Mucosa of rectum (tissue), 2 donors: ENCODE measurements at regions not wholly inside any gene's neighbourhood (a gene's known extent, or its start where the extent isn't known, plus 50 kb on each side); places are given as distances from the start of the nearest gene placed in this dataset.
"Not testable (repeated sequence)": the region's sequence is repeated elsewhere in the genome, so short reads cannot be mapped to it uniquely, and the experiment has no call there.

Source experiments
- H3K27ac ChIP-seq, 2 donors: one replicate each; pipeline ENCODE4 v1.7.0; 2013; ENCODE audit warnings: inconsistent platforms in 2 of 2, low read depth in 2 of 2, low read length in 2 of 2
- H3K27me3 ChIP-seq, 2 donors: one replicate each; pipeline ENCODE4 v1.7.0; 2013; ENCODE audit warnings: low read length in 2 of 2; ENCODE audit not compliant: control insufficient read depth in 2 of 2, insufficient read depth in 2 of 2
- H3K36me3 ChIP-seq, 2 donors: one replicate each; pipeline ENCODE4 v1.7.0; 2013; ENCODE audit warnings: low read length in 2 of 2; ENCODE audit not compliant: control insufficient read depth in 2 of 2, insufficient read depth in 2 of 2
- H3K4me1 ChIP-seq, 2 donors: one replicate each; pipeline ENCODE4 v1.7.0; 2013; ENCODE audit warnings: low read length in 2 of 2, mild to moderate bottlenecking in 1 of 2; ENCODE audit not compliant: control insufficient read depth in 2 of 2, insufficient read depth in 2 of 2
- H3K4me3 ChIP-seq, 2 donors: one replicate each; pipeline ENCODE4 v1.7.0; 2013; ENCODE audit warnings: low read length in 2 of 2
- H3K9ac ChIP-seq, 2 donors: one replicate each; pipeline ENCODE4 v1.7.0; 2013; ENCODE audit warnings: low read length in 2 of 2, low read depth in 1 of 2, mild to moderate bottlenecking in 1 of 2
- H3K9me3 ChIP-seq, 2 donors: one replicate each; pipeline ENCODE4 v1.7.0; 2013; ENCODE audit warnings: low read length in 2 of 2; ENCODE audit not compliant: control insufficient read depth in 2 of 2
- donor health status: healthy.
- donor health status: Normal muscosa, but diverticular disease.

DNA sequence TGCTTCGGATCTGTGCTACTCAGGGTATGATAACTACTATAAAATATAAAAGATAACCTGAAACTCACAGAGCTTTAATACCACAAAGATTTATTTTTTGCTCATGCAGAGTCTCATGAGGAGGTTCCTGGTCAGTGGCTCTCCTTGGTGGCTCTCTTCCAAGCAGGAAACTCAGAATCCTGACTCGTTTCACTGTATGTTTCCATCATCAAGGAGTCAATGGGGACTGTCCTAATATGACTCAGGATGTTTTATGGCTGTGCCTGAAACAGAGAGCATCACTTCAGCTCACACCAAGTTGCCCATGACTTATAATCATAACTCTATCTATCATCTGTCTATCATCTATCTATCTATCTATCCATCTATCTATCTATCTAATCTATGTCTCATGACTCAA lies 620.8 kb upstream of the NR3C2 start:
- Histone ChIP-seq H3K4me1 (no peaks in the 10 kb centered on the region), H3K4me3 (no peak overlapping the region), H3K27me3 (no peaks in the 10 kb centered on the region), H3K9me3 (no peaks in the 10 kb centered on the region), H3K27ac (no peak overlapping the region), H3K9ac (no peak overlapping the region), H3K36me3 (no peaks in the 10 kb centered on the region)

DNA sequence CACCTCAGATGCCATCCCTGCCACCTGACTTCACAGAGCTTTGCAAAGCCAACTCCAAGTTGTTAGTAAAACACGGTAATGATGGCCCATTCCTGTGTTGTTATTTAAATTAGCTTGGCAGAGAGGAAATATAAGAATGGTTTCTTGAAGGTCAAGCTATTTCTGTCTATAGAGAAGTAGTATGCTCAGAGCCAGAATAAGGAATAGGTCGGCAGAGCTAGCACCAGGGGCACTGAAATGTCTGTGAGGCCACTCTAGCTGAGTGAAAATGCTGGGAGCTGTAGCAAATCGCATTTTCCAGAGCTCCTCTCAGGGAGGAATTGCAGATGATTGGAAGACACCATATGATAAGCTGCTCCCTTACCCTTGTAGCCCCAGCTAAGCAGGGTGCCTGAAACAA lies 615.4 kb upstream of the NR3C2 start:
- H3K9me3 ChIP-seq: no peaks in the 10 kb centered on the region
- no peak overlapping the region for H3K4me3 ChIP-seq
- H3K36me3 ChIP-seq: no peaks in the 10 kb centered on the region
- H3K4me1 ChIP-seq: no peaks in the 10 kb centered on the region
- H3K9ac ChIP-seq: no peak overlapping the region
- H3K27me3 ChIP-seq: no peaks in the 10 kb centered on the region
- H3K27ac ChIP-seq: no peak overlapping the region

DNA sequence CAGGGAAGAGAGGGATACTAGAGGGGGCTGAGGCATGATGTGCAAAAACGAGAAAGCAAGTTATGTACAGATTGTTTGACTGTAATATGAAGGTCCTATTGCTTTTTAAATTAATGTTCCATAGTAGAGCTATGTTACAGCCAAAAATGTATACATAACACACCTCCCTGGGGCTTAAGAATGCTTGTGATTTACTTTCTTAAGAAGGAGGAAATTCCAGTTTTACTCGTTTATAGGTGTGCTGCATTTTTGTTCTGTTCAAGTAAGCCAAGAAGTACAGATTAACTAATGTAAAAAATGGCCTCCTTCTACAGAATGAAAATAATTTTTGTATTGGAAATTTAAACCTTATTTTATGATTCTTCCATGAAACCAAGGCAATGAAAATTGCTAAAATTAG lies 614.4 kb upstream of the NR3C2 start:
- no peaks in the 10 kb centered on the region for H3K9me3 ChIP-seq
- H3K27ac ChIP-seq: no peak overlapping the region

DNA sequence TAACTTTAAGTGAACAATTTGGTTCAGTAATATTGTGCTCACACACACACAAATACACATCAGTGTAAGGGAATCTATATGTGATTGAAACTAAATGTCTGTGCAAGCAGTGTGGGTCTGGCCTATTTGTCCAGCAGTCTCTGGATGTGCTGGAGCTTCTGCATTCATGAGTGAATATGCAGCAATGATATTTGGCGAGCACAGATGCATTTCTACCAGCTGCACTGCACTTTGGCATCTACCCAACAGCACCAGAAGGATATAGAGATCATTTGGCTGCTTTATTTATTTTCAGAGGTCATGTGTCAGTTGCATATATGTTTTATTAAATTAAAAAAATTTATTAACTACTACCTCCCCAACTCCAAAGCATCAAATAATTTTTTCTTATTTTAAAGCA lies 613.4 kb upstream of the NR3C2 start:
- no peaks in the 10 kb centered on the region for H3K27me3 ChIP-seq
- no peaks in the 10 kb centered on the region for H3K36me3 ChIP-seq
- H3K9me3 ChIP-seq: no peaks in the 10 kb centered on the region
- H3K4me1 ChIP-seq: no peaks in the 10 kb centered on the region
- no peak overlapping the region for H3K4me3 ChIP-seq
- H3K27ac ChIP-seq: no peak overlapping the region
- H3K9ac ChIP-seq: no peak overlapping the region

More for the DNA sequence above, 614.4 kb upstream of the NR3C2 start:
- no peak overlapping the region for H3K4me3 ChIP-seq
- H3K4me1 ChIP-seq: no peaks in the 10 kb centered on the region
- H3K27me3 ChIP-seq: no peaks in the 10 kb centered on the region
- H3K36me3 ChIP-seq: no peaks in the 10 kb centered on the region
- H3K9ac ChIP-seq: no peak overlapping the region

DNA sequence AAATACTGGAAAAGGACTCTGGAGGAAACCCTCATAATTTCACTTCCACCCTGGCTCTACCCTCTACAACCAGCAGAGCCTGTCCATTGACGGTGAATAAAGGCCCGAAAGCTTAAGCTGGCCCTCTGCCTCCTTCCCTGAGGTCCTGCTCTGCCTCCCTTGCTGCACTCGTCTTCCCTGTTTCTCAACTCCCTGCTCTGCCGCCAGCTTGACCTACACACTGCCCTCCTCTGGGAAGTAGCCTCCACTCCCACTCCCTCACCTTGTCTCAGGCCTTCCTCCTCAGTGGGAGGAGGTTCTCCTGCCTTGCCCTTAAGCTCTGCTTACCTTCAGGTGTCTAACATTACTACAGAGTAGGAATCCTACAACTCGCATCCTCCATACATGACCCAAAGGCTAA lies 608.6 kb upstream of the NR3C2 start:
- Histone ChIP-seq H3K4me3 (no peak overlapping the region), H3K27ac (no peak overlapping the region), H3K36me3 (no peaks in the 10 kb centered on the region), H3K9me3 (no peaks in the 10 kb centered on the region), H3K4me1 (no peaks in the 10 kb centered on the region), H3K9ac (no peak overlapping the region), H3K27me3 (no peaks in the 10 kb centered on the region)

DNA sequence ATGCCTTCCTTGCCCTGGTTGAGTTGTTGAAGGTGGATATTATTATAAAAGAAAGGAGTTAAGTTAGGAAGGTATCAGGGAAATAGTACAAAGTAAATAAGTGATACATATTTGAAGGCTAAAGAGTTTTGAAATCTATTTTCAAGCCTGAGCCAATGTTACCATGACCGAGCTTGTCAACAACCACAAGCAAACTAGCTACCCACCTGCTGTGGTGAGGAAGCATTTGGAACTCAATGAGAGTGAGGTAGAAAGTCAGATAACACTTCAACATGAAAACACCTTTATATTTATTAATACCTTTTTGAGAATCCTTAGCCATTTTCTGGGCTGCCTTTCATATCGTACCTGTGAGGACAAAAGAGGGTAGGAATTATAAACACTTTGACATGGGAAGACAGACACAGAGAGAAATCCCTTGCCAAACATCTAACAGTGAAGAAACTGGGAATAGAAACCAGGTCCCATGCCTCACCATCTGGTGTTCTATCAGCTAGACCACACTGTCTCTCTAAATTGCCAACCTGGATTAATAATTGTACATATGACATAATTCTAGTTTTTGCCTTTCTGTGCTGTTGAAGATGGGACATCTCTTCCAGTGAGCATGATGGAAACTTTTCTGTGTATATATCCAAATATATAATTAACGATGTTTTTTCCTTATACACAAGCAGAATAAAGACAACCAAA lies 606.4 kb upstream of the NR3C2 start:
- no peaks in the 10 kb centered on the region for H3K27me3 ChIP-seq
- H3K27ac ChIP-seq: no peak overlapping the region
- no peak overlapping the region for H3K9ac ChIP-seq
- no peaks in the 10 kb centered on the region for H3K9me3 ChIP-seq
- no peaks in the 10 kb centered on the region for H3K36me3 ChIP-seq
- H3K4me1 ChIP-seq: no peaks in the 10 kb centered on the region
- no peak overlapping the region for H3K4me3 ChIP-seq

DNA sequence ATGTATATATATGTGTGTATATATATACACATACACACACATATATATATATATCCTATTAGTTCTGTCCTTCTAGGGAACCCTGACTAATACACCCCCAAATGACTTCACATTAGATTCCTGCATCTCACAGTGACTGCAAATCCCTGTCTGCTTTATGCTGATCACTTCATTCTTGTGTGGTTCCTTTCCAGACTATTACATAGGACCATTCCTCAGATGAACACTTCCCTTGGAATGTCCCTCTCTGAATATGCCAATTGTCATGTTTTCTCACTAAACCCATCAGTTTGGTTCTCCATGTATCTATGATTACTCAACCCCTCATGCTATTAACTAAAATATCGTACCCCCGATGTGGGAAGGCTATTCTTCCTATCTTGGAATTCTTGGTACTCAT lies 605.2 kb upstream of the NR3C2 start:
- Histone ChIP-seq H3K9ac (no peak overlapping the region), H3K27me3 (no peaks in the 10 kb centered on the region), H3K9me3 (no peaks in the 10 kb centered on the region), H3K4me3 (no peak overlapping the region), H3K4me1 (no peaks in the 10 kb centered on the region), H3K36me3 (no peaks in the 10 kb centered on the region), H3K27ac (no peak overlapping the region)

DNA sequence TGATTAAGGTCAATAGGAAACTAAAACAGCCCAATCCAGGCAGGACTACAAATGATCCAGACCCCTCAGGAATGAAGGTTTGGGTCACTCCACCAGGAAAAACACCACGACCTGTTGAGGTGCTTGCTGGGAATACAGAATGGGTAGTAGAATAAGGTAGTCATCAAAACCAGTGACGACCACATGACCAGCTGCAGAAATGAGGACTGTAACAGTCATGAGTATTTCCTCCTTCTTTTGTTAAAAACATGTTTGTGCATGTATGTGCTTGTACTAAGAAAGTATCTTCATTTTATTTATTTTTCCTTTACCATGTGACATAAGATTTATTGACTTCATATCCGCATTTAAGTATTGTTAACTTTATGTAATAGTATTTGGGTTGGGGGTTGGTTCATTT lies 603.5 kb upstream of the NR3C2 start:
- no peaks in the 10 kb centered on the region for H3K27me3 ChIP-seq
- H3K9ac ChIP-seq: no peak overlapping the region
- no peaks in the 10 kb centered on the region for H3K4me1 ChIP-seq
- H3K36me3 ChIP-seq: no peaks in the 10 kb centered on the region
- no peak overlapping the region for H3K4me3 ChIP-seq
- no peak overlapping the region for H3K27ac ChIP-seq
- H3K9me3 ChIP-seq: no peaks in the 10 kb centered on the region

DNA sequence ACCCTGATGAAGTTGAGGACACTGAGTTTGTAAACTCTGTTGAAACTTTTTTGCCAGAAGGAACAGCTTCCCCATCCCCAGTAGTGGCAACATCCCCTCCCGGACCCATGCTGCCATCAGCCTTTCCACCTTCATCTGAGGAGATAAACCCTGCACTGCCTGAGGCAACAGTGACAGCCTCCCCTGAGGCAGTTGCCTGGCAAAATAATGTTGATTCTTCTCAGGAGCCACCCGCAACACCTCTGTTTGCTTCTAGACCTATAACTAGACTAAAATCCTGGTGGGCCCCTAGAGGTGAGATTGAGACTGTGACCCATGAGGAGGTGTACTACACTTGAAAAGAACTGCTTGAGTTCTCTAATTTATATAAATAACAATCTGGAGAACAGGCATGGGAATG lies 597.6 kb upstream of the NR3C2 start:
- not testable (repeated sequence) for H3K27ac ChIP-seq, H3K36me3 ChIP-seq, H3K4me1 ChIP-seq, H3K4me3 ChIP-seq, H3K9ac ChIP-seq, H3K27me3 ChIP-seq, H3K9me3 ChIP-seq

DNA sequence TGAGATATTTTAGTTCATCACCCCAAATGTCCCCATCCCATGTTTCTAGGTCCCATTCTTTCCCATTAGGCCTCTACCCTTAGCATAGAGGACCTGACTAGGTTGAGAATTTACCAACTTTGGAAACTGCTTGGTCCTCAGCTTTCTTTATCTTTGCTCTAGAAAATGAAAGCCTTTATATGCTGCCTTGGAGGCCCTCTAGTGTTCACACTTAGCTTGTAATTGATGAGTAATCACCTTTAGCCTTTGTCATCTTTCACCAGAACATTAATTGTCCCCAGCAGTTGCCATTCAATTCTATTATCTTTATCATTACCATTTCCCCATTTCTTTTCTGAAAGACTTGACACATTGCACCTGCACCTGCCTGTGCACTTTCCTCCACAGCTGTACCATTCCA lies 589.2 kb upstream of the NR3C2 start:
- no peak overlapping the region for H3K27ac ChIP-seq
- H3K36me3 ChIP-seq: no peaks in the 10 kb centered on the region
- peaks cover 0 to 7% of the 10 kb centered on the region in 2 donors for H3K4me1 ChIP-seq
- H3K27me3 ChIP-seq: no peaks in the 10 kb centered on the region
- H3K9ac ChIP-seq: no peak overlapping the region
- H3K4me3 ChIP-seq: no peak overlapping the region
- no peaks in the 10 kb centered on the region for H3K9me3 ChIP-seq
